Caco-2 (cell line): ENCODE measurements at regions not wholly inside any gene's neighbourhood (a gene's known extent, or its start where the extent isn't known, plus 50 kb on each side); places are given as distances from the start of the nearest gene placed in this dataset.

Experiments used
- BruUV-seq: library from RNA; stranded (reverse); fragments of 400-500 nt; replicated peaks from 2 replicates; lab custom pipeline; 2021; lab: Mats Ljungman, UMichigan
- CTCF ChIA-PET: fragments of 300-600 bp; sonication (Branson Sonifier 250); formaldehyde crosslinking; loops from one replicate; lab custom pipeline; 2022; ENCODE audit warnings: antibody characterized with exemption; lab: Charles Lee
- POLR2A ChIA-PET: fragments of 300-600 bp; sonication (Branson Sonifier 250); formaldehyde crosslinking; loops from one replicate; lab custom pipeline; 2022; ENCODE audit warnings: antibody characterized with exemption; lab: Charles Lee
- DNase-seq, 2 experiments: peaks; one replicate each; pipeline versions ENCODE4 v3.0.0 to v3.0.0-alpha.2; 2020 to 2022
- H3K27me3 ChIP-seq: replicated peaks from 2 replicates; pipeline ENCODE4 v1.6.0; 2011; ENCODE audit warnings: low read length; ENCODE audit not compliant: control insufficient read depth, insufficient read depth
- H3K36me3 ChIP-seq: 2 replicates; pipeline ENCODE4 v1.5.1; 2011; ENCODE audit warnings: low read length; ENCODE audit not compliant: control insufficient read depth, insufficient read depth
- H3K4me1 ChIP-seq: fragments of 250-450 bp; sonication (Bioruptor Pico); 2 replicates; pipeline ENCODE4 v1.5.1; 2020; ENCODE audit warnings: mild to moderate bottlenecking
- H3K4me3 ChIP-seq: 2 replicates; pipeline ENCODE4 v1.5.1; 2011; ENCODE audit warnings: low read depth, mild to moderate bottlenecking, control low read depth, low read length
- H3K9me3 ChIP-seq: fragments of 250-450 bp; sonication (Bioruptor Pico); 2 replicates; pipeline ENCODE4 v1.5.1; 2020; ENCODE audit warnings: mild to moderate bottlenecking, moderate library complexity
- H3K27ac Mint-ChIP-seq: one replicate; pipeline ENCODE4 v1.8.0; 2022; ENCODE audit warnings: mixed read lengths; ENCODE audit not compliant: unreplicated experiment
- H3K27me3 Mint-ChIP-seq: one replicate; pipeline ENCODE4 v1.8.0; 2022; ENCODE audit warnings: mixed read lengths; ENCODE audit not compliant: insufficient read depth, unreplicated experiment
- H3K36me3 Mint-ChIP-seq: one replicate; pipeline ENCODE4 v1.8.0; 2022; ENCODE audit warnings: mild to moderate bottlenecking, mixed read lengths; ENCODE audit not compliant: insufficient read depth, unreplicated experiment
- H3K4me1 Mint-ChIP-seq: one replicate; pipeline ENCODE4 v1.8.0; 2022; ENCODE audit warnings: low read depth, mixed read lengths; ENCODE audit not compliant: unreplicated experiment
- H3K4me3 Mint-ChIP-seq: one replicate; pipeline ENCODE4 v1.8.0; 2022; ENCODE audit warnings: mild to moderate bottlenecking, moderate library complexity, mixed read lengths; ENCODE audit not compliant: unreplicated experiment
- H3K9me3 Mint-ChIP-seq: one replicate; pipeline ENCODE4 v1.8.0; 2022; ENCODE audit warnings: mixed read lengths; ENCODE audit not compliant: unreplicated experiment
- CTCF ChIP-seq, 2 experiments: fragments of 200-600 bp in 1 of 2; IDR thresholded peaks; 1 replicate in 1 of 2; 2 replicates in 1 of 2; pipeline versions ENCODE4 v1.5.1 to v1.8.0; 2011 to 2022; ENCODE audit warnings: antibody characterized with exemption in 1 of 2, control low read depth in 1 of 2, inconsistent platforms in 1 of 2, low read depth in 1 of 2, low read length in 1 of 2, mild to moderate bottlenecking in 1 of 2, moderate library complexity in 1 of 2; ENCODE audit not compliant: insufficient read depth in 1 of 2, severe bottlenecking in 1 of 2, unreplicated experiment in 1 of 2
- intact Hi-C: fragments of 100-400 bp; cut with micrococcal nuclease; formaldehyde crosslinking; loops from one replicate; pipeline ENCODE4 v1.10.0; 2022; ENCODE audit not compliant: unreplicated experiment

GRCh38 chr7:67484244-67484751 is 487.7 kb downstream of the TYW1 start:
- TF ChIP-seq CTCF (IDR thresholded peaks at IDR 0.05; ENCODE audit: insufficient read depth in 1 of 2, low read depth in 1 of 2, low read length in 1 of 2, severe bottlenecking in 1 of 2, unreplicated experiment in 1 of 2): peak; percentile 78 to 81
- no peaks in the 10 kb centered on the region for H3K36me3 Mint-ChIP-seq
- ChIA-PET POLR2A (no interaction called here), CTCF (interaction anchor here (0.6 to 1.7 kb wide), 10 partner anchors 10 to 1078 kb away, joined by 3 to 6 read pairs (median 4); no protein-coding TSS in a partner anchor)
- BruUV-seq: no TSS peak
- intact Hi-C loops: loop anchor here (5.0 kb wide), 1 partner anchor 107 kb away; no protein-coding TSS in a partner anchor
- peaks cover 11% of the 10 kb centered on the region for H3K27me3 Mint-ChIP-seq
- peak overlapping the region; percentile 24 for H3K4me3 Mint-ChIP-seq
- Histone ChIP-seq H3K4me3 (no peak overlapping the region), H3K36me3 (no peaks in the 10 kb centered on the region), H3K27me3 (no peaks in the 10 kb centered on the region), H3K9me3 (no peaks in the 10 kb centered on the region), H3K4me1 (no peaks in the 10 kb centered on the region)
- peak; percentile 71 to 74 for DNase-seq
- no peaks in the 10 kb centered on the region for H3K4me1 Mint-ChIP-seq
- H3K9me3 Mint-ChIP-seq: no peaks in the 10 kb centered on the region
- no peak overlapping the region for H3K27ac Mint-ChIP-seq

GRCh38 chr7:67486401-67486800 is 489.8 kb downstream of the TYW1 start:
- Mint-ChIP-seq H3K9me3 (no peaks in the 10 kb centered on the region), H3K27ac (no peak overlapping the region), H3K36me3 (no peaks in the 10 kb centered on the region), H3K4me3 (no peak overlapping the region), H3K4me1 (no peaks in the 10 kb centered on the region), H3K27me3 (peaks cover 11% of the 10 kb centered on the region)
- no peak for TF ChIP-seq CTCF (IDR thresholded peaks at IDR 0.05; ENCODE audit: insufficient read depth in 1 of 2, low read depth in 1 of 2, low read length in 1 of 2, severe bottlenecking in 1 of 2, unreplicated experiment in 1 of 2)
- H3K4me1 ChIP-seq: no peaks in the 10 kb centered on the region
- CTCF ChIA-PET: interaction anchor here (0.6 kb wide), 1 partner anchor 187 kb away, joined by 3 read pairs; no protein-coding TSS in a partner anchor
- intact Hi-C loops: no loop called here
- no peaks in the 10 kb centered on the region; the same call in 1 of the 2 replicates for H3K27me3 ChIP-seq
- H3K4me3 ChIP-seq: no peak overlapping the region
- BruUV-seq: no TSS peak
- H3K36me3 ChIP-seq: no peaks in the 10 kb centered on the region
- POLR2A ChIA-PET: no interaction called here
- no peak for DNase-seq
- no peaks in the 10 kb centered on the region for H3K9me3 ChIP-seq

GRCh38 chr7:67487316-67487715 is 490.7 kb downstream of the TYW1 start:
- ChIA-PET CTCF (no interaction called here), POLR2A (no interaction called here)
- peaks cover 11% of the 10 kb centered on the region for H3K27me3 Mint-ChIP-seq
- no peaks in the 10 kb centered on the region for H3K9me3 ChIP-seq
- no peak overlapping the region for H3K4me3 Mint-ChIP-seq
- H3K36me3 Mint-ChIP-seq: no peaks in the 10 kb centered on the region
- no peaks in the 10 kb centered on the region for H3K4me1 Mint-ChIP-seq
- no peaks in the 10 kb centered on the region; the same call in 1 of the 2 replicates for H3K27me3 ChIP-seq
- H3K27ac Mint-ChIP-seq: no peak overlapping the region
- no peak for TF ChIP-seq CTCF (IDR thresholded peaks at IDR 0.05; ENCODE audit: insufficient read depth in 1 of 2, low read depth in 1 of 2, low read length in 1 of 2, severe bottlenecking in 1 of 2, unreplicated experiment in 1 of 2)
- no peaks in the 10 kb centered on the region for H3K4me1 ChIP-seq
- intact Hi-C loops: no loop called here
- DNase-seq: no peak
- no peak overlapping the region for H3K4me3 ChIP-seq
- no TSS peak for BruUV-seq
- H3K36me3 ChIP-seq: no peaks in the 10 kb centered on the region
- H3K9me3 Mint-ChIP-seq: no peaks in the 10 kb centered on the region
